GM19452 (cell line): ENCODE measurements at regions not wholly inside any gene's neighbourhood (a gene's known extent, or its start where the extent isn't known, plus 50 kb on each side); places are given as distances from the start of the nearest gene placed in this dataset.
"Not testable (repeated sequence)": the region's sequence is repeated elsewhere in the genome, so short reads cannot be mapped to it uniquely, and the experiment has no call there.

Source experiments
- ATAC-seq: cut with Tn5 transposase; IDR thresholded peaks from one replicate; pipeline ENCODE4 v1.9.1; 2021; ENCODE audit not compliant: unreplicated experiment

GRCh38 chr2:57251495-57251894, 795.1 kb upstream of the VRK2 start:
- ATAC-seq = not testable (repeated sequence)

- ATAC-seq = not testable (repeated sequence)
Observed at GRCh38 chr2:57276408-57276807, 770.2 kb upstream of the VRK2 start.

- ATAC-seq = no peak
Observed at GRCh38 chr2:57278451-57278850, 768.2 kb upstream of the VRK2 start.

GRCh38 chr2:57291209-57291608, 755.4 kb upstream of the VRK2 start:
- no peak for ATAC-seq

- ATAC-seq = no peak
Observed at GRCh38 chr2:57296795-57297517, 749.6 kb upstream of the VRK2 start.

DNA sequence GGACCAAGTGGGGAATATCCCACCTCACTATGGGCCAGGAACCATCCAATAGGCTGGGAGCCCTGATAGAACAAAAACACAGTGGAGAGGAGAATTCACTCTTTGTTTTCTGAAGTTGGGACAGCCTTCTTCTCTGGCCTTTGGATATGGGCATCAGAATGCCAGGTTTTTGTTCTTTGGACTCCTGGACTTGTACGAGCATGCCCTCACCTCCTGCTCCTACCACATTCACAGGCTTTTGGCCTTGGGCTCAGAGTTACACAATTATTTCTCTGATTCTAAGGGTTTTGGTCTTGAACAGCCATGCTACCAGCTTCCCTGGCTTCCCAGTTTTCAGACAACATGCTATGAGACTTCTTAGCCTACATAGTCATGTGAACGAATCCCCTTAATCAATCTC, 732.9 kb upstream of the VRK2 start:
- no peak for ATAC-seq

- ATAC-seq = no peak
Observed at GRCh38 chr2:57314682-57315081, 731.9 kb upstream of the VRK2 start.

DNA sequence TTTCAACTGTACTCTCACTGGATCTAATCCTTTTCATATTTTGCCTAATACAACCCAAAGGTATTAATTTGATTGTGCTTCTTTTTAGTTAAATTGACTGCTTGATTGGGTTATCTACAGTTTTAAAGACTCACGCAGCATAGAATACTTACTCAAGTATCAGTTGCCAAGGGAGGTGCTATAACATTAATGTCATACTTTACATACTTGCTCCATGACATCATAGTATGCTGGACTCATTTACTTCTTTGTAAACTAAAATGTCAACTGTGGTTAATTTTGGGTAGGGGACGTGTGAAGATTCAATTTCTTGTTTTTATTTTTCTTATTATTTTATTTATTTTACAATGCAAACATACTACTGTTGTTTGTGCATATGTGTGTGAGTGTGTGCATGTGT, 716.2 kb upstream of the VRK2 start:
- no peak for ATAC-seq

DNA sequence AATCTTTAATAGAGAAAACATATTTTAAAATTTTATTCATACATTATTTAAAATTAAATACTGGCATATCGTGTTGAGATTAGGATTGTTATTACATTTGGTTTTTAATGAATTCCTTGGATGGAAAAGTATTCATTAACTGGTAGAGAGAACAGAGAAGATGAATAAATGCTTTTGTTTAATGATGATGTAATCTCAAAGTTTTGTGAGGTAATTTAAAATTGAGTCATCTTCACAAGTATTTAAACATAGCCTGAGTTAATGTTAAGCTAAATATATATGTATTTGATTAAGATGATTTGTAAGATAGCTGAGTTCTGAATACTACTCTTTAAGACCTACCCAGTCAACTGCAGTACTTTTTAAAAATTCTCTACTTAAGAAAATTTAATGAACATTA, 713.4 kb upstream of the VRK2 start:
- no peak for ATAC-seq

DNA sequence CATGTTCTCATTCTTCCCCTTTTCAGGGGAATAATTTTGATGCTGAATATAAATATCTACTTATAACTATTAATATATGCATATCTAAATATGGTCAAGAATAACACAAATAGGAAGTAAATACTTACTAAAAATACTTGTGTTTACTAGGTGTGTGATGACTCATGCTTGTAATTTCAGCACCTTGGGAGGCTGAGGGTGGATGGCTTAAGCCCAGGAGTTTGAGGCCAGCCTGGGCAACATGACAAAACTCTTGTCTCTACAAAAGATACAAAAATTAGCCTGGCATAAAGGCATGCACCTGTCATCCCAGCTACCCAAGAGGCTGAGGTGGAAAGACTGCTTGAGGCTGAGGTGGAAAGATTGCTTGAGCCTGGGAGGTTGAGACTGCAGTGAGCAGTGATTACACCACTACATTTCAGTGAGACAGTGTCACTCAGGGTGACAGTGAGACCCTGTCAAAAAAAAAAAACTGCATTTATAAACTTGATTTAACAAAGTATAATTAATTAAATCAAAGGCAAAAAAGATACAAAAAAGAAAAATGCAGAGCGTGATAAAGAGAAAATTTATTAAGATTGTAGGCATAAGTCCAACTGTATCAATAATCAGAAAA, 703.1 kb upstream of the VRK2 start:
- ATAC-seq = no peak

- ATAC-seq = no peak
Observed at GRCh38 chr2:57368190-57368589, 678.4 kb upstream of the VRK2 start.

- no peak for ATAC-seq
Observed at GRCh38 chr2:57370882-57371585, 675.6 kb upstream of the VRK2 start.

DNA sequence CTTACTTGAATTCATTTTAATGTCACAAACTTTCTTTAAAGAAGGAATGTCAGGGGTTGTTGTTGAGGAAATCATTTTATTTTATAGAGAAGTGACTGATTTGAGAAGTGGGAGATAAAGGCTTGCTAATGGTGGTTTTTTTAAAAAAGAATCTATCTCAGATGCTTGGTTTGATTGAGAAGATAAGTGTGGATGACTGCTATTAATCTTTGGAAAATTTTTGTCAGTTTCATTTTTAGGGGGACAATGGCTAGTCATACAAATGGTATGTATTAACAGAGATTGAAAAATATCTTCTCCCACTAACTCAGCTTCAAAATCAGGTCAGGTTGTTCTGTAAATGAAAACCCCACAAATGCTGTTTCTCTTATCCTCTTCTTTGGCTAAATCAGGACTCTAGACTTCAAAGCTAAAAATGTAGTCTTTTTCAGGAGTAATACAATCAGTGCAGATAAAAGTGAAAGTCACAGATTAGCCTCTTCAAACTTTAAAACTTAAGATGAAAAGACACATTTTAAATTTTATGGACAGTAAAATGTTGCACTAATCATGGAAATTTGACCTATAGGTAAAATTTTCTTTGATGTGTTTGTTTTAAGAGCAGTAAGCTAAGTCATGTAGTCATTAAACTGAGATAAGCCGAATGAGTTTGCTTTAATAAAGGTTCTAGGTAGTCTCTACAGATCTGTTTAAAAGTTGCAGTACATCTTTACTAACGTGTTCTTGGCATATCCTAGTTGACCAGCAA, 674.2 kb upstream of the VRK2 start:
- no peak for ATAC-seq

DNA sequence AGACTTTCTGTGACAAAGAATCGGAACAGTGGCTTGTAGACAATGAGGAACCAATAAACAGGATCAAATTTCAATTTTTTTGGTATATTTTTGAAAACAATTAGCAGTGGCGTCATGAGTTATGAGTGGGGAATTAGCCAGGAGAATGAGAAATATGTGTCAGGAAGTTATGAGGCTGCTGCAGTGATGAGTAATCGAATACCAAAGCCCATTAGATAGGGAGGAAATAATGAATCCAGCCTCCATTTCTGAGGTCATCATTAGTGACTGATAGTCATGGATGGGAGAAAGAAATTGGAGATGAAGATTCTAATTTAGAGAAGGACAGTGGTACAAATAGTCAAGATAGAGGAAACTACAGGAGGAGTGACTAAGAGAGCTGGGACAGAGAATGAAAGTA, 673.1 kb upstream of the VRK2 start:
- ATAC-seq = no peak

DNA sequence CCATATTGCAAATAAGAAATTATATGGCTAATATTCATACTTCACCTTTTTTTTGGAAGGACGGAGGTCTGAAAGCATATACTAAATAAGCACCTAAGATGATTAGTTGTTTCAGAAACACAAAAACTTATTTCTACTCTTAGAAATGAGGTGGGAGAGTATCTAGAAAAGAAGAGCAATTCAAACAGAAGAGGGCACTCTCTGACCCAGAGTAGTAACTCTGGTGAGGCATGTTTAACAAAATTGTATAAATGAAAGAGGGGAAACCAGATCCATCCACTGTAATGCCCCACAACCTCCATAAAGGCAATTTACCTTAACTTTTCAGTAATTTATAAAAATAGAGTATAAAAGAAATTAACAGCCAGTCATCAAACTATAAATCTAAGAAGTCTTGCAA, 669.6 kb upstream of the VRK2 start:
- ATAC-seq = no peak

- no peak for ATAC-seq
Observed at GRCh38 chr2:57386305-57386704, 660.3 kb upstream of the VRK2 start.

DNA sequence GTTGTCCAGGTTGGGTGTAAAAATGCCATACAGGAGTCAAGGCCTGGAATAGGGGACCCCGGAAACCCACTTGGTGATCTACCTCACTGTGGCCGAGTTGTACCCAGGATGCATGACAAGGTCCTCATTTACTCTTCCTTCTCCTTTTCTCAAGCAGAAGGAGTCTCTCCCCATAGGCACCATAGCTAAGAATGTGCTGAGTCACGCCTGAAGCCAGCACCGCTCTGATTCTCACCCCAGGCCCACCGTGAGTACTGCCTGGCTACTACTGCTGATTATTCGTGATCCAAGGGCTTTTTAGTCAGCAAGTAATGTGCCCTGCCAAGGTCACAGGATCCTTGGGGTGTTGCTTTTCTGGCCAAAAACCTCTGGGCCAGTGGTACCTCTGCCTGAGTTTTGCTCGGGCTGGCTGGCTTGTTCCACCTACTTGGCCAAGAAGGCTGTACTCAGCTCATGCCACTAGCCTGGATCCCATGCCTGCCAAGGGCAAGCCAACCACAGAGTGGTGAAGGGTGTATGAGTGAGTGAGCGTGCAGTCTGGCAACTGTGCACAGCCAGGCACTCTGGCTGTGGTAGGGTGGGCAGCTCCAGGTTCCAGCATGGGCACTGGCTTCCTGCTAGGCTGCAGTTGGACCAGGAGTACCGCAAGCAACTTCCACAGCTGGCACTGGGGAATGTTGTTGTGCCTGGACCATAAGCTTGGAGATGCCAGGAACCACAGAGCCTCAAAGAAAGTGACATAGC, 650.1 kb upstream of the VRK2 start:
- no peak for ATAC-seq

- no peak for ATAC-seq
Observed at GRCh38 chr2:57397550-57398360, 648.9 kb upstream of the VRK2 start.

DNA sequence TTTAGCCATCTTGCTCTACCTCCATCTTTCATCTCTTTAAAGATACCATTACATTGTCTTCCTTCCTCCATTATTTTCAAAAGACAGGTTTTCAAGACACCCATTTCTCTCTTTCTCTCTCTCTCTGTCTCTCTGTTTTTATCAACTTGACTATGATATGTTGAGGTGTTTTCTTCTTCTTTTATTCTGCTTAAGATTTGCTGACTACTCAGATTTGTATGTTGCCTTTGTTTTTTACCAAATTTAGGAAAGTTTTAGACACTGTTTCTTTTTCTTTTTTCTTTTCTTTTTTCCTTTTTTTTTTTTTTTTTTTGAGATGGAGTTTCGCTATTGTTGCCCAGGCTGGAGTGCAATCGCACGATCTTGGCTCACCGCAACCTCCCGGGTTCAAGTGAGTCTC, 647.5 kb upstream of the VRK2 start:
- ATAC-seq = no peak

DNA sequence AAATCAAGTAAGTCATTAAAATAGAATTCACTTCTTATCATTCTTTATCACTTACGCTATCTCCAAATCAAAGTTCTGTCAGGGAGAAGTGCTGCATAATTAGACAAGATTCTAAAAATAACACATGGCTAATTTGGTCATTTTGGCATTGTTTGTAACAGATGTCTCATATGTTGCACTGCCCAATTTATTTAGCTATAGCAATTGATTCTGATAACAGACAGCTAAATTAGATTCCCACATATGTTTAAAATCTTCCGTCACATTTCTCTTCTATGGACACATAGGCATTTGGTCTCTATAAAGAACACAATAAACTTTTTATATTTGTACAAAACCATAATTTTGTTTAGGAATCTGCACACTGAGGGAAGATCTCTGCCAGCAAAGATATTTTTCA, 644.5 kb upstream of the VRK2 start:
- ATAC-seq = no peak
